ENCODE measurements at regions not wholly inside any gene's neighbourhood (a gene's known extent, or its start where the extent isn't known, plus 50 kb on each side); places are given as distances from the start of the nearest gene placed in this dataset.
A peak's percentile ranks its signal among the peaks of the same experiment; 100 is the strongest.

DNA sequence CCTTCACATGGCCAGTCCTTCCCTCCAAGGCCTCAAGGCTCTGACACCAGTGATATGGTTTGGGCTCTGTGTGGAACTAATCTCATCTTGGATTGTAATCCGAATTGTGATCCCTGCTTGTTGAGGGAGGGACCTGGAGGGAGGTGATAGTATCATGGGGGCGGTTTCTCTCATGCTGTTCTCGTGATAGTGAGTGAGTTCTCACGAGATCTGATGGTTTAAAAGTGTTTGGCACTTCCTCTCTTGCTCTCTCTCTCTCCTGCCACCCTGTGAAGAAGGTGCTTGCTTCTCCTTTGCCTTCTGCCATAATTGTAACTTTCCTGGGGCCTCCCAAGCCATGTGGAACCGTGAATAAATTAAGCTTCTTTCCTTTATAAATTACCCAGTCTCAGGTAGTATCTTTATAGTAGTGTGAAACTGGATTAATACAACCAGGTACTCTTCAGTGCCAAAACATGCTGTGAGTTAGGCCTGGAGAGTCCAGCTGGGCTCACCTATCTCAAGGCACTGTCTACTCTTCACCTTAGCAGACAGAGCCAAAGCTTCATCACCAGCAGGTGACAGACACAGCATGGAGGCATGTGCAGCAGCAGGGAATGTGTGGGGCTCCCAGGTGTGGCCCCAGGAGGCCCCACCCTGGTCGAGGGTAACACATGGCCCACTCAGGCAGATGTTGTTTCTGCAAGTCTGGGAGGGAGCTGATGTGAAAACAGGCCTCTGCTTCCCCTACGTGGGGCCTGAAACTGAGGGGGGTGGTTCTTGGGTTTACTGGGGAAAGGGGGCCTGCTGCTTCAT is 97.5 kb upstream of the CDYL start:
- Histone ChIP-seq H3K27ac (no peak overlapping the region), H3K4me3 (no peak overlapping the region)

- no peak overlapping the region for H3K4me3 ChIP-seq
- no peak overlapping the region for H3K27ac ChIP-seq
These were observed 98.5 kb upstream of the CDYL start for GRCh38 chr6:4677751-4678065.

DNA sequence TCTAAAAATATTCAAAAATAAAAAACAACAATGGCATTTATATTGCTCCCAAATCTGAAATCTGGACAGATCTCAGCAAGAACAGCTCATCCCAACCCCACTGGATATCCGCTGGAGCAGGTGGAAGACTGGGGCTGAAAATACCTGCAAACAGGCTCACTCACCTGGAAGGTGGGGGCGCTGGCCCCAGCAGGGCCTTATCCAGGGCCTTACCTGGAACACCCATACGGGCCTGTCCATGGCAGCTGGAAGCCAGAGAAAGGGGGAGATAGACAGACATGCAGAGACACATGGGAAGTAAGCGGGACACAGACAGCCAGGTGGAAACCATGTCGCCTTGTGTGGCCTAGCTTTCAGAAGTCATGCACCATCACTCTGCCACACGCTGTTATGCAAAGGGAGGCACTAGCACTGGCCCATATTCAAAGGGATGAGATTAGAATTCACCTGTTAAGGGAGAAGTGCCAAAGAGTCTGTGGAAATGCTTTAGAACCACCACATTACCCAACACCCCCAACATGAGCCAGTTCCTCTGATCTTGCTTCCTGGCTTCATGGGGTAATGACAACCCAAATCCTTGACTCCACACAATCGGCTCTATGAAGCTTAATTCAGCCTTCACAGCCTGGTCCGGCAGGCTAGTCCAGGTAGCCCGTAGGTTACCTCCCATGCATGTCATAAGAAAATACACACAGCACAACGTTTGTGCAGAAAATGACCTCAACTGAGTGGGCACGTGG is 99.0 kb upstream of the CDYL start:
- H3K27ac ChIP-seq, result no peak overlapping the region
- H3K4me3 ChIP-seq, result no peak overlapping the region

DNA sequence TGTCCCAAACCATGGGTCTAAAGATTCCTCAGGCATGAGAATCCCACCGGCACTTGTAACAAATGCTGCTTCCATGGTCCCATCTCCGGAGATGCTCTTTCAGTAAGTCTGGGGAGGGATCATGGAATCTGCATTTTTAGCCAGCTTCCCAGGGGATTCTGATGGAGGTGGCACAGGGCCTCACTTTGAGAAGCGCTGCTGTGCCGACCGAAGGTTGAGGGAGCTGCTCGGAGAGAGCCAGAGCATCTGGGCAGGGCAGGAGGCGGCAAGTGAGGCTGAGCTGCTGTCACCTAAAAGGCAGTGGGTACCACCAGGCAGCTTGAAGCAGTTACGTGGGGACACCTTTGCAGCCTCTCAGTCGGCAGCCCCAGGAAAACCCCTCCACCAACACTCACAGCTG is 100.2 kb upstream of the CDYL start:
- Histone ChIP-seq H3K27ac (no peak overlapping the region), H3K4me3 (no peak overlapping the region)

DNA sequence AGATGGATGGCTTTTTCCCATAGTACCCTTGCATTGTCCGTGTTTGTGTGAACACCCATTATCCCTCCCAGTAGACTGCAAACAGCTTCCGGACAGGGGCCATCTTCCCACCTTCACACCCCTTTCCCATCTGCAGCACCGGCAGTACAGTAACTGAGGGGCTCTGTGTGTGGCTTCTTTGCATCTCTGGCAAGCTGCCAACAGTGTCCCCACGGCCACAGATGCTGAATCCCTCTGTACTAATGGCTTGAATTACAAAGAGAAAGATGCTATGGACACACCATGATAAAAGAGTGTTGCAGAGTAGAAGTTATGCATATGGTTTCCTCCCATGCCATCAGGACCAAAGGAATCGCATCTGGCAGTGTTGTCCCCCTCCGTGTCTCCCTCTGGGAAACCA is 101.1 kb upstream of the CDYL start:
- no peak overlapping the region for H3K27ac ChIP-seq
- no peak overlapping the region for H3K4me3 ChIP-seq

- Histone ChIP-seq H3K4me3 (no peak overlapping the region), H3K27ac (no peak overlapping the region)
These were observed 102.3 kb upstream of the CDYL start for GRCh38 chr6:4673861-4674260.

- Histone ChIP-seq H3K4me3 (no peak overlapping the region), H3K27ac (peak overlapping the region in 1 of 21 experiments; percentile 56)
These were observed 103.4 kb upstream of the CDYL start for GRCh38 chr6:4672772-4673171.

DNA sequence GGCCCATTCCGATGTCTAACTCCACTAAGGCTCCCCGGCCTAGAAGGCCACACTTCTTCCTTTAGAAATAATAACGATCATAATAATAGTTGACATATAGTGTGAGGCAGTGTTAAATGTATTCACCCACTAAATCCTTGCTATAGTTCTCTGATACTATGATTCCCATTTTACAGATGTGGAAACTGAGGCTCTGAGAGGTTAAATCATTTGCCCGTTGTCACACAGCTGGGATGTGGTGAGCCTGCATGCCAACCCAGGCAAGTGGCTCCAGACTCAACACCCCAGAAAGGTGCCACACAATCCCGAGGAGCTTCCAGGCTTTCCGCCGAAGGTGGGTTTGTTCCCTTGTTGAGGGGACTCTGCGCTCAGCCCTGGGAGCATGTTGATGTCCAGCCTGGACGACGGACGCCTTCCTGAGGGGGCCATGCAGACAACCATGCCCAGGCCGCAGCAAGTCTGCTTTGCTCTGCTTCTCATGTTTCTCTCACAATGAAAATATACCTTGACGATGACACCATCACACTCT is 104.6 kb upstream of the CDYL start:
- H3K27ac ChIP-seq, result no peak overlapping the region
- no peak overlapping the region for H3K4me3 ChIP-seq

DNA sequence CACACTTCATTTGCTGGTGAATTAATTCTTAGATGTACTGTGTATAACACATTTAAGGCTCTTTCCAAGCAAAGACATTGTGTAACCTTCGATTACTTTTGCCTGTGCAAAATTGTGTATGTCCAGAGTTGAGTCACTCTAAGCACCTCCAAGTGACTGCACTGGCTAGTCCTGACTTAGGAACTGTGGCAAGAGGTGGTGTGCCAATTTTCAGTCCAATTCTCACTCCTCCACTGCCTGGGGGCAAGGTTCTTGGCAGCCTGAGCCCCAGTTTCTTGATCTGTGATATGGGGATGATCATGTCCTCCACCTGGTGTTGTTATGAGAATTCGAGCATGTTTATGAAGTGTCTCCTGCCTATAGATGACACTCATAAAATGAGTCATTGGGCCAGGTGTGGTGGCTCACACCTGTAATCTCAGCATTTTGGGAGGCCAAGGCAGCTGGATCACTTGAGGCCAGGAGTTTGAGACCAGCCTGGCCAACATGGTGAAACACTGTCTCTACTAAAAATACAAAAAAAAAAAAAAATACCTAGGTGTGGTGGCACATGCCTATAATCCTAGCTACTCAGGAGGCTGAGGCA is 105.3 kb upstream of the CDYL start:
- Histone ChIP-seq H3K4me3 (no peak overlapping the region), H3K27ac (no peak overlapping the region)

GRCh38 chr6:4670290-4670689 is 105.9 kb upstream of the CDYL start:
- H3K4me3 ChIP-seq, result no peak overlapping the region
- H3K27ac ChIP-seq, result no peak overlapping the region

- Histone ChIP-seq H3K27ac (peak overlapping the region in 1 of 21 experiments; percentile 23), H3K4me3 (no peak overlapping the region)
These were observed 107.7 kb upstream of the CDYL start for GRCh38 chr6:4668271-4669179.

DNA sequence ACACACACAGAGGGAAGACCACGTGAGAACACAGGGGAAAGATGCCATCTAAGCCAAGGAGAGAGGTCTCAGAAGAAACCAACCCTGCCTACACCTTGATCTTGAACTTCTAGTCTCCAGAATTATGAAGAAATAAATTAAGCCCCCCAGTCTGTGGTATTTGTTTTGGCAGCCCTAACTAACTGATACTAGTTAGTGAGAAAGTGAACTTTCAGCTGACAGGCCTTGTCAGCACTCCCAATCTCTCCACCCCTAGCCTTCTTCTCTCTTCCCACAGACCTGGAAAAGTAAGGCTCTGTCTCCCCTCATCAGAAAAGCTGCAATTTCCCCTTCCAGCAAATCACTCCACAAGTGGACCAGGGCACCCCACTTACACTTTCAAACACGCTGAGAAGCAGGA is 108.6 kb upstream of the CDYL start:
- Histone ChIP-seq H3K27ac (no peak overlapping the region), H3K4me3 (no peak overlapping the region)

DNA sequence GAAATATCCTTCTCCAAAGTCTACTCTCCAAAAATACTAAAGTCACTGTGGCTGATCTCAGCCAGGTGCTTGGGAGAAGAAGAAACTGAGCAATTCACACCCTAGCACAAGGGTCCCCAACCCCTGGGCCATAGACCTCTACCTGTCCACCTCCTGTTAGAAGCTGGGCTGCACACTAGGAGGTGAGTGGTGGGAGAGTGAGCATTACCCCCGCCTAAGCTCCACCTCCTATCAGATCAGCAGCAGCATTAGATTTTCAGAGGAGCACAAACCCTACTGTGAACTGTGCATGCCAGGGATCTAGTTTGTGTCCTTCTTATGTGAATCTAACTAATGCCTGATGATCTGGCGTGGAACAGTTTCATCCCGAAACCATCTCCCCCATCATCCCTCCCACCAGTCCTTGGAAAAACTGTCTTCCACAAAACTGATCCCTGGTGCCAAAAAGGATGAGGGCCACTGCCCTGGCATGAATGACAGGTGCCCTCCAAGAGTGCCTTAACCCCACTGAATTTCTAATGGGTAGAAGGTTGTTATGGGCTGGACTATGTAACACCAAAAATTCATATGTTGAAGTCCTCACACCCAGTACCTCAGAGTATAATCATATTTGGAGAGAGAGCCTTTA is 109.2 kb upstream of the CDYL start:
- H3K27ac ChIP-seq, result no peak overlapping the region
- no peak overlapping the region for H3K4me3 ChIP-seq

DNA sequence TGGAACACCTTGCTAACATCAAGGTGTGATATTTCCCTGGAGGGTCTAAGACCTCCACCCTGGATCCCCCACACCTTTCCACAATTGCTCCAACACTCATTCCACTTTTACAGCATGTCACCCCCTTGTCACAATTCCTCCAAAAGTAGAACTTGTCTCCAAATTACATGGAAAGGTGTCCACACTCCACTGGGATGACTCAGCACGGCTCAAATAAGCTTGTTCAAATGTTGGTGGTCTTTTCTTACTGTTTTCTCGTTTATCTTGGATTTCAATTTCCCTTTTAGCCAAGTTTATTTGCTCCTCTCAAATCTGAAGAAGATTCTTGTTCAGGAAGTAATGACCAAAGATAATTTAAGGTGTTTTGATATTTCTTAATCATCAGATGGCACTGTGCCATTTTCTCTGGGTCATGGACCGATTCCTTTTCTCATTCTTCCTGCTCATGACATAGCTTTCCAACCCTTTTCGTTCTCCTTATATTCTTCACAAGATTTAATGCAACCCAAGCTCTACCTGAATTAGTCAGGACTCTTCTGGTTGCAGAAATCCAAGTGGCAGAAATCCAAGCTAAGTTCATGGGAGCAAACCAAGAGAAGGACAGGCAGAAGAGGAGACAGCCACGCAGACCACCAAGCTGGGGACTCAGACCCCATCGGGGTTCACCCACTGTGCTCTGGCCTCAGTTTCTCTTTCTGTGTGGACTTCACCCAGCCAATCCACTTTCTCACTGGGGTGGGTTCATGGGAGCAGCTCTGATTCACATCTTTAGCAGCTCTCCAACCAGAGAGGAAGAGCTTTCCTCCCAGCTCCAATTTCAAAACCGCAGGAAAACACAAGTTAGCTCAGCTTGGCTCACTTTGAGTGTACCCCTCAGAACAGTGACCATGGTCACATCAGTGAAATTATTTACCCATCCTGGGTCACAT is 110.5 kb upstream of the CDYL start:
- Histone ChIP-seq H3K27ac (no peak overlapping the region), H3K4me3 (no peak overlapping the region)

DNA sequence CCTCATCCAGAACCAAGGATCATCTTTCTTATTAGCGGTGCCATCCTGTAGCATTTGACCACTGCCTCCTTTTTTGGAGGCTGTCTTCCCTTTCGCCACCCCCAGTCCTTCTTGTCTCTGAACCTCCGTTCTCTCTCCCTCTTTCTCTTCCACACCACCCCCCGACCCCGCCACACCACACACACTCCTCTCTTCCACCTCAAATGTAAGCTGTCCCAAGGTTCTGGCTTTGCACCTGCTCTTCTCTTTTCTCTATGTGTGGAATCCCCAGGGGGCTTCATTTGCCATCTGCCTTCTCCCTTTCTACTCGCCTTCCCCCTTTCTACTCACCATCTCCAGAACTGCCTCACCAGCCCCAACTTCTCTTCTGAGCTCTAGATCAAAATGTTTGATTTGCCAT is 111.3 kb upstream of the CDYL start:
- peak overlapping the region in 1 of 21 experiments; percentile 38 for H3K27ac ChIP-seq
- no peak overlapping the region for H3K4me3 ChIP-seq

DNA sequence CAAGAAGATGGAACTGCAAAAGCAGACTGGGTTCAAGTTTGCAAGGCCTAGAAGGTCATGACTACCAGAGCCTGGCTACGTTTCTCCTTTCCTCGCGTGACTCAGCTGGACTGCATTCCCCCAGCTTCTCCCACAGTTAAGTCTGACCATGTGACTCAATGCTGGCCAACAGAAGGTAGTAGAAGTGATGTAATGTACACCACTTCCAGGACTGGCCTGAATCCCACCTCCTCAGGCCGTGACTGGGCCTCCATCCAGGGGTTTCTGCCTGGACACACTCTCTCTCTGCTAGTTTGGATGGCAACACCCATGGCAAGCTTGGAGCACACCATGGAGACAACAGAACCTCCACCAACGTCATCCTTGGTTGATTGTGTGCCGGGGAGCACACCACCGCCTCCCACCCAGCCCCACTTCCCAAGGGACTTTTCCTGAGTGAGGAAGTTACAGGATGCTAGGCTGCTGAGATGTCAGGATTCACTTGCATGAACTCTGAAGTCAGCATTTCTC is 112.0 kb upstream of the CDYL start:
- no peak overlapping the region for H3K4me3 ChIP-seq
- H3K27ac ChIP-seq, result peak overlapping the region in 2 of 21 experiments; percentile 16 to 38

- H3K4me3 ChIP-seq, result no peak overlapping the region
- H3K27ac ChIP-seq, result no peak overlapping the region
These were observed 113.3 kb upstream of the CDYL start for GRCh38 chr6:4662886-4663285.

- H3K27ac ChIP-seq, result no peak overlapping the region
- H3K4me3 ChIP-seq, result no peak overlapping the region
These were observed 114.8 kb upstream of the CDYL start for GRCh38 chr6:4661391-4661790.

All from skin epidermis (tissue), 12 donors.